A673 (cell line): ENCODE measurements at regions not wholly inside any gene's neighbourhood (a gene's known extent, or its start where the extent isn't known, plus 50 kb on each side); places are given as distances from the start of the nearest gene placed in this dataset.

Source experiments
- EZH2 ChIP-seq: fragments of 200-600 bp; sonication (generic); IDR thresholded peaks from 2 replicates; pipeline ENCODE4 v1.6.1; 2017; ENCODE audit warnings: borderline replicate concordance, low read depth, mild to moderate bottlenecking, mixed read lengths, antibody characterized with exemption, low read length; ENCODE audit not compliant: poor library complexity, severe bottlenecking
- TF ChIP-seq, protein P1 (sequence below): fragments of 300-800, 200-600 bp; sonication (generic); conservative IDR thresholded peaks from 2 replicates; pipeline ENCODE4 v1.5.1; 2017; ENCODE audit warnings: low read depth, mild to moderate bottlenecking, antibody characterized with exemption, low read length, moderate library complexity, mixed read lengths

DNA sequence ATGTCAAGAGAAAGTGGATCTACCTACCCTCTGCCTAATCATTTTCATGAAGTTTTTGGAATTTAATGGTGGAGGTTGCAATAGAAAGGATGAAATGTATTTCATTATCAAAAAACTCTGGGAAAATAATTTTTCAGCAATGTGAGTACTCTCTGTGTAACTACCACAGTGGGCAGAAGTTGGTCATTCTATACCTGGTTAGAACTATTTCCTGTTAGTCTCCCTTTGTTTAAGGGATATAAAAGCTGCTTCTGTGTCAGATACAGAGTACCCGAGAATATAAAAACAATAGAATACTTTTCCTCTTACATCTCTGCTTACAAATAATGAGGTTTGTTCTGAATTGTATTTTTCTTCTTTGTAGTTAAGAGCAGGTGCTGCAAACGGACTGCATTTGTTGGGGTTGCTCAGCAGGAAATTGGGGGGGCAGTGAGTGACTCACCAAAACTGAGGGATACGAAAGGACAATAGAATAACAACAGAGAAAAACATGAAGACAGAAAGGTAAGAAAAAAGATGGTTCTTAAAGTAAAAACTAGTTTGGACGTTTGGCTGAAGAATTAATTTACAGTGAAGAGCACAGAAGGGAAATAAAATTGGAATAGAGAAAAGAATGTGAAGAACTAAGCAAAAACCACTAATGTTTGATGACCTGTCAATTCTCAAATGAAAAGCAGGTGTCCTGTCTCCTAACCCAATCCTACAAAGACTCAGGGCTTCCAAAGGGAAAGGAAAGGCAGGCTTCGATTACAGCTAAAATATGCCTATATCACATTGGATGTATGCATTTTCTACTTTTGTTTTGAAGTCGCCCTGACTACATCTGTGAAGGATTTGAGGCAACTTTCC, 703.1 kb downstream of the RFPL4B start:
- TF ChIP-seq, protein P1, sequence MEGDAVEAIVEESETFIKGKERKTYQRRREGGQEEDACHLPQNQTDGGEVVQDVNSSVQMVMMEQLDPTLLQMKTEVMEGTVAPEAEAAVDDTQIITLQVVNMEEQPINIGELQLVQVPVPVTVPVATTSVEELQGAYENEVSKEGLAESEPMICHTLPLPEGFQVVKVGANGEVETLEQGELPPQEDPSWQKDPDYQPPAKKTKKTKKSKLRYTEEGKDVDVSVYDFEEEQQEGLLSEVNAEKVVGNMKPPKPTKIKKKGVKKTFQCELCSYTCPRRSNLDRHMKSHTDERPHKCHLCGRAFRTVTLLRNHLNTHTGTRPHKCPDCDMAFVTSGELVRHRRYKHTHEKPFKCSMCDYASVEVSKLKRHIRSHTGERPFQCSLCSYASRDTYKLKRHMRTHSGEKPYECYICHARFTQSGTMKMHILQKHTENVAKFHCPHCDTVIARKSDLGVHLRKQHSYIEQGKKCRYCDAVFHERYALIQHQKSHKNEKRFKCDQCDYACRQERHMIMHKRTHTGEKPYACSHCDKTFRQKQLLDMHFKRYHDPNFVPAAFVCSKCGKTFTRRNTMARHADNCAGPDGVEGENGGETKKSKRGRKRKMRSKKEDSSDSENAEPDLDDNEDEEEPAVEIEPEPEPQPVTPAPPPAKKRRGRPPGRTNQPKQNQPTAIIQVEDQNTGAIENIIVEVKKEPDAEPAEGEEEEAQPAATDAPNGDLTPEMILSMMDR = no peak
- TF ChIP-seq EZH2 = no peak
